Esophagus squamous epithelium (tissue), 5 donors: ENCODE measurements at regions not wholly inside any gene's neighbourhood (a gene's known extent, or its start where the extent isn't known, plus 50 kb on each side); places are given as distances from the start of the nearest gene placed in this dataset.
"Not testable (repeated sequence)": the region's sequence is repeated elsewhere in the genome, so short reads cannot be mapped to it uniquely, and the experiment has no call there.

Experiments used
- DNase-seq: peaks from one replicate; lab custom pipeline; 2025; lab: John Stamatoyannopoulos, UW
- H3K27ac ChIP-seq, 4 donors: fragments of 200-600 bp; sonication (generic); one replicate each; pipeline ENCODE4 v1.5.1; 2016 to 2019; ENCODE audit warnings: mild to moderate bottlenecking in 1 of 4
- H3K27me3 ChIP-seq, 4 donors: fragments of 200-600 bp; sonication (generic); 1 replicate in 3 of 4; 2 replicates in 1 of 4; pipeline versions ENCODE4 v1.5.1 to v1.6.0; 2017 to 2021; ENCODE audit warnings: antibody characterized with exemption in 1 of 4
- H3K36me3 ChIP-seq, 3 donors: fragments of 200-600 bp; sonication (generic); one replicate each; pipeline ENCODE4 v1.5.1; 2016 to 2019
- H3K4me1 ChIP-seq, 3 donors: fragments of 200-600 bp; sonication (generic); one replicate each; pipeline ENCODE4 v1.5.1; 2017 to 2019
- H3K4me3 ChIP-seq, 4 donors: fragments of 200-600 bp; sonication (generic); 1 replicate in 3 of 4; 2 replicates in 1 of 4; pipeline ENCODE4 v1.5.1; 2016 to 2019; ENCODE audit warnings: mild to moderate bottlenecking in 2 of 4, moderate library complexity in 1 of 4
- H3K9me3 ChIP-seq, 3 donors: fragments of 200-600 bp; sonication (generic); one replicate each; pipeline ENCODE4 v1.5.1; 2016 to 2019
- POLR2A ChIP-seq, 4 donors: fragments of 450-650 bp; IDR thresholded peaks; one replicate each; pipeline ENCODE4 v1.6.1; 2017; ENCODE audit warnings: antibody characterized with exemption in 4 of 4, mild to moderate bottlenecking in 4 of 4, moderate library complexity in 3 of 4
- WGBS, 2 donors: methylation state at CpG; one replicate each; pipeline ENCODE4 v1.1.5; 2018; 5-methylcytosine and 5-hydroxymethylcytosine counted together
- intact Hi-C: fragments of 100-400 bp; cut with DNase I; formaldehyde crosslinking; loops from one replicate; pipeline ENCODE4 v1.15.0; 2022
- TF ChIP-seq, protein P1 (sequence below), 6 experiments: fragments of 450-650 bp in 4 of 6; fragments of 200-600 bp in 2 of 6; sonication (generic) in 2 of 6; IDR thresholded peaks; one replicate each; pipeline ENCODE4 v1.5.1; 2016 to 2019; ENCODE audit warnings: antibody characterized with exemption in 6 of 6, mild to moderate bottlenecking in 4 of 6, moderate library complexity in 4 of 6
- donor health status: DM: yes; HTN: yes; CAD: no.

- TF ChIP-seq, protein P1, sequence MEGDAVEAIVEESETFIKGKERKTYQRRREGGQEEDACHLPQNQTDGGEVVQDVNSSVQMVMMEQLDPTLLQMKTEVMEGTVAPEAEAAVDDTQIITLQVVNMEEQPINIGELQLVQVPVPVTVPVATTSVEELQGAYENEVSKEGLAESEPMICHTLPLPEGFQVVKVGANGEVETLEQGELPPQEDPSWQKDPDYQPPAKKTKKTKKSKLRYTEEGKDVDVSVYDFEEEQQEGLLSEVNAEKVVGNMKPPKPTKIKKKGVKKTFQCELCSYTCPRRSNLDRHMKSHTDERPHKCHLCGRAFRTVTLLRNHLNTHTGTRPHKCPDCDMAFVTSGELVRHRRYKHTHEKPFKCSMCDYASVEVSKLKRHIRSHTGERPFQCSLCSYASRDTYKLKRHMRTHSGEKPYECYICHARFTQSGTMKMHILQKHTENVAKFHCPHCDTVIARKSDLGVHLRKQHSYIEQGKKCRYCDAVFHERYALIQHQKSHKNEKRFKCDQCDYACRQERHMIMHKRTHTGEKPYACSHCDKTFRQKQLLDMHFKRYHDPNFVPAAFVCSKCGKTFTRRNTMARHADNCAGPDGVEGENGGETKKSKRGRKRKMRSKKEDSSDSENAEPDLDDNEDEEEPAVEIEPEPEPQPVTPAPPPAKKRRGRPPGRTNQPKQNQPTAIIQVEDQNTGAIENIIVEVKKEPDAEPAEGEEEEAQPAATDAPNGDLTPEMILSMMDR (IDR thresholded peaks at IDR 0.05) = no peak
- no peak for TF ChIP-seq POLR2A (IDR thresholded peaks at IDR 0.05)
- no peak overlapping the region for H3K4me3 ChIP-seq
These were observed 129.7 kb downstream of the RTP5 start for GRCh38 chr2:241999184-241999583.

GRCh38 chr2:242001853-242002252 is 132.3 kb downstream of the RTP5 start:
- TF ChIP-seq, protein P1 (IDR thresholded peaks at IDR 0.05) = no peak
- TF ChIP-seq POLR2A (IDR thresholded peaks at IDR 0.05) = no peak

More at GRCh38 chr2:241999184-241999583, 129.7 kb downstream of the RTP5 start:
- H3K27ac ChIP-seq = no peak overlapping the region
- intact Hi-C loops = no loop called here
- H3K4me1 ChIP-seq = no peaks in the 10 kb centered on the region
- no peaks in the 10 kb centered on the region for H3K9me3 ChIP-seq
- no peaks in the 10 kb centered on the region for H3K36me3 ChIP-seq
- WGBS, 2 donors = 80 to 86% methylated on average over 2 to 8 of the region's 16 CpGs
- DNase-seq = no peak
- H3K27me3 ChIP-seq = peaks cover 0 to 3% (median 0%) of the 10 kb centered on the region in 4 donors

GRCh38 chr2:242002944-242003343 is 133.4 kb downstream of the RTP5 start:
- H3K4me3 ChIP-seq = no peak overlapping the region
- H3K4me1 ChIP-seq = no peaks in the 10 kb centered on the region
- H3K27ac ChIP-seq = no peak overlapping the region
- no peak for DNase-seq
- no peaks in the 10 kb centered on the region for H3K36me3 ChIP-seq
- 64 to 83% methylated on average over 6 to 12 of the region's 13 CpGs for WGBS, 2 donors
- H3K9me3 ChIP-seq = no peaks in the 10 kb centered on the region
- intact Hi-C loops = no loop called here
- H3K27me3 ChIP-seq = peaks cover 0 to 3% (median 0%) of the 10 kb centered on the region in 4 donors
- TF ChIP-seq POLR2A (IDR thresholded peaks at IDR 0.05) = no peak
- TF ChIP-seq, protein P1 (IDR thresholded peaks at IDR 0.05) = no peak

More at GRCh38 chr2:242001853-242002252, 132.3 kb downstream of the RTP5 start:
- intact Hi-C loops = no loop called here
- Histone ChIP-seq H3K36me3 (no peaks in the 10 kb centered on the region), H3K27ac (no peak overlapping the region), H3K27me3 (peaks cover 0 to 3% (median 0%) of the 10 kb centered on the region in 4 donors), H3K9me3 (no peaks in the 10 kb centered on the region), H3K4me3 (no peak overlapping the region), H3K4me1 (no peaks in the 10 kb centered on the region)
- 67 to 77% methylated on average over 7 to 8 of the region's 8 CpGs for WGBS, 2 donors
- no peak for DNase-seq

DNA sequence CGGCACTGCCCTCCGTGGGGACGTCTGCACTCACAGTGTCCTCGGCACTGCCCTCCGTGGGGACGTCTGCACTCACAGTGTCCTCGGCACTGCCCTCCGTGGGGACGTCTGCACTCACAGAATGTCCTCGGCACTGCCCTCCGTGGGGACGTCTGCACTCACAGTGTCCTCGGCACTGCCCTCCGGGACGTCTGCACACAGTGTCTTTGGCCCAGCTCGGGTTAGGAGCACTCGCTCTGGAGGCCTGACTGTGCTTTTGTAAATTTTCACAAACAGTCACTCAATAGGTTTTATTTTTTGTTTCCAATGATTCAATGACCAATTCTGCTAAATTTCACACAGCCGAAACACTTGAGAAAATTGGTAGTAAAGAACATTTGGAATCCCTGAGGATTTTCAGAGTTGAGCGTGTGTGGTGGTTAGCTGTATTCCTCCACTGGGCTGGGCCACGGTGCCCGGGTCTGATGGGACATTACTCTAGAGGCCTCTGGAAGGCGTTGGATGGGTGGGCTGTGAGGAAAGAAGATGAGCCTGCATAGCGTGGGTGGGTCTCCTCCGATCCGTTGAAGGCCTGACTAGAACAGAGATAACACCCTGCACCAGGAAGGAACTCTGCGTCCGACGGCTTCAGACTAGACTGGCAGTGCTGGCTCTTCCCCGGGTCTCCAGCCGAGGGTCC is 134.8 kb downstream of the RTP5 start:
- no peak overlapping the region for H3K27ac ChIP-seq
- TF ChIP-seq, protein P1 (IDR thresholded peaks at IDR 0.05) = no peak
- TF ChIP-seq POLR2A (IDR thresholded peaks at IDR 0.05) = no peak
- H3K4me3 ChIP-seq = no peak overlapping the region
- intact Hi-C loops = no loop called here
- no peaks in the 10 kb centered on the region for H3K4me1 ChIP-seq
- peaks cover 0 to 3% (median 0%) of the 10 kb centered on the region in 4 donors for H3K27me3 ChIP-seq
- H3K9me3 ChIP-seq = no peaks in the 10 kb centered on the region
- H3K36me3 ChIP-seq = no peaks in the 10 kb centered on the region
- DNase-seq = no peak
- WGBS, 2 donors = 89 to 90% methylated on average over 15 to 20 of the region's 30 CpGs

- no peak overlapping the region for H3K4me3 ChIP-seq
- intact Hi-C loops = no loop called here
- H3K27ac ChIP-seq = no peak overlapping the region
- H3K36me3 ChIP-seq = no peaks in the 10 kb centered on the region
- peaks cover 0 to 3% (median 0%) of the 10 kb centered on the region in 4 donors for H3K27me3 ChIP-seq
- DNase-seq = no peak
- 69 to 85% methylated on average over 4 to 6 of the region's 7 CpGs for WGBS, 2 donors
- no peak for TF ChIP-seq POLR2A (IDR thresholded peaks at IDR 0.05)
- TF ChIP-seq, protein P1 (IDR thresholded peaks at IDR 0.05) = no peak
- H3K9me3 ChIP-seq = no peaks in the 10 kb centered on the region
- no peaks in the 10 kb centered on the region for H3K4me1 ChIP-seq
These were observed 135.3 kb downstream of the RTP5 start for GRCh38 chr2:242004902-242005230.

GRCh38 chr2:242006091-242006634 is 136.6 kb downstream of the RTP5 start:
- DNase-seq, H3K36me3 ChIP-seq, intact Hi-C loops, H3K4me1 ChIP-seq, H3K9me3 ChIP-seq, H3K4me3 ChIP-seq, H3K27ac ChIP-seq, H3K27me3 ChIP-seq: not testable (repeated sequence)
- 75 to 79% methylated on average over 4 to 7 of the region's 25 CpGs for WGBS, 2 donors

DNA sequence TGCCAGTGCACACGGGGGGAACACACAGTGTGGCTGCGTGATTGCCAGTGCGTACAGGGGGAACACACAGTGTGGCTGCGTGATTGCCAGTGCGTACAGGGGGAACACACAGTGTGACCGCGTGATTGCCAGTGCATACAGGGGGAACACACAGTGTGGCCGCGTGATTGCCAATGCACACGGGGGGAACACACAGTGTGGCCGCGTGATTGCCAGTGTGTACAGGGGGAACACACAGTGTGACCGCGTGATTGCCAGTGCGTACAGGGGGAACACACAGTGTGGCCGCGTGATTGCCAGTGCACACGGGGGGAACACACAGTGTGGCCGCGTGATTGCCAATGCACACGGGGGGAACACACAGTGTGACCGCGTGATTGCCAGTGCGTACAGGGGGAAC is 139.4 kb downstream of the RTP5 start:
- H3K27ac ChIP-seq, H3K36me3 ChIP-seq, H3K4me3 ChIP-seq, intact Hi-C loops, H3K9me3 ChIP-seq, DNase-seq, H3K4me1 ChIP-seq, H3K27me3 ChIP-seq: not testable (repeated sequence)
- WGBS, 2 donors = 88% methylated on average over 15 of the region's 24 CpGs; no CpG with 5 or more reads in 1 of the 2 donors

DNA sequence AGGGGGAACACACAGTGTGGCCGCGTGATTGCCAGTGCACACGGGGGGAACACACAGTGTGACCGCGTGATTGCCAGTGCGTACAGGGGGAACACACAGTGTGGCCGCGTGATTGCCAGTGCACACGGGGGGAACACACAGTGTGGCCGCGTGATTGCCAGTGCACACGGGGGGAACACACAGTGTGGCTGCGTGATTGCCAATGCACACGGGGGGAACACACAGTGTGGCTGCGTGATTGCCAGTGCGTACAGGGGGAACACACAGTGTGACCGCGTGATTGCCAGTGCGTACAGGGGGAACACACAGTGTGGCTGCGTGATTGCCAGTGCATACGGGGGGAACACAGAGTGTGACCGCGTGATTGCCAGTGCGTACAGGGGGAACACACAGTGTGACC is 140.3 kb downstream of the RTP5 start:
- H3K4me1 ChIP-seq, H3K27me3 ChIP-seq, H3K4me3 ChIP-seq, H3K9me3 ChIP-seq, intact Hi-C loops, H3K36me3 ChIP-seq, DNase-seq, H3K27ac ChIP-seq: not testable (repeated sequence)
- WGBS, 2 donors = 71 to 100% methylated on average over 1 to 16 of the region's 24 CpGs
